ENCODE measurements at regions not wholly inside any gene's neighbourhood (a gene's known extent, or its start where the extent isn't known, plus 50 kb on each side); places are given as distances from the start of the nearest gene placed in this dataset.

DNA sequence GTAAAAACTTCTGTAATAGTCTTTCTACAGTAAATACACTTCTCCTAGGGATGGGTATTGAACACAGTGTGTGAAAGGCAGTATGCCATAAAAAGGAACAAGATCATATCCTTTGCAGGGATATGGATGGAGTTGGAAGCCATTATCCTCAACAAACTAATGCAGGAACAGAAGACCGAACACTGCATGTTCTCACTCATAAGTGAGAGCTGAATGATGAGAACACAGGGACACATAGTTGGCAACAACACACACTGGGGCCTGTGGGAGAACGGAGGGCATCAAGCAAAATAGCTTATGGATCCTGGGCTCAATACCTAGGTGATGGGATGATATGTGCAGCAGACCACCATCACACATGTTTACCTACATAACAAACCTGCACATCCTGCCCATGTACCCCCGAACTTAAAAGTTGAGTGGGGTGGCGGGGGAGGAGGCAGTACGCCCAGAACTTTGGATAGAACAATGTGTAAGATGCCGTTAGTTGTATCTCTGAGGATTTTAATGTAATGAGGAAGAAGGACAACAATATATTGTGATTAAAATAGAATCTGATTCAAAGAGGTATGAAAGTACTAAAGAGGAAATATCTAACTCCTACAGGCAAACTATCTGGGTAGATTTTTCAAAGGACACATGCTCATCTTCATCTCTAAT is 183.2 kb downstream of the NDFIP2 start:
- no peak for DNase-seq (ENCODE audit: low spot score)

DNA sequence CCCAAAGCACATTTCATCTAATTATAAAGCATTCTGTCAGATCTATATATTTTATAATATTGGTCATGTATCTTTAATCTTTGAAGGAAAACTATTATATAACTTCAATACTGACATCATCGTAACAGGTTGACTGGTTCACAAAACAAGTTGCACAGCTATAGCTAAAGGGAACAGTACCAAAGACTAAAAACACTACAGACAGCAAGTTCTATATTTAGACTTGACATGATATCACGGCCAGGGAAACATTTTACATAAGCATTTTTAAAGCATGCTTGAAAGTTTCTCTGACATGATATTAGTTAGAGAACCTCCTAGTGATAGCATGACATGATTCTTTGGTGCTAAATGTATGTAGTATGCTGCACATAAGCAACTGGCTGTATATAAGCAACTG is 182.5 kb downstream of the NDFIP2 start:
- no peak for DNase-seq (ENCODE audit: low spot score)

DNA sequence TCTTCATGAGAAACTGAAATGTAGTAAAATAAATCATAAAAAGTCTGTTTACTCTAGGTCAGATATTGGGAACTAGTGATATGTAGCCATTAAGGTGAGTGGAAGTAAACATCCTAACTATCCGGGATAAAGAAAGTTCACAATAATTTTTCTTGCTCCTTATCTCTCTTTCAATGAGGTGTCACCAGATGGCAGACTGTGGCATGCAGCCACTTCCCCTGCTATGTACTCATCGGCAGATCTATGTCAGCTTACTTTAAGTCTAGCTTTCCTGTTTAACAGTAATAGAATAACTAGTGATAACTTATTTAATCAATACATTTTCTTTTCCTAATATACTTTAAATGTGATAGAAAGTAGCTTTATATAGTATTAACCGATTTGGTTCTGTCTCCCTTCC is 181.9 kb downstream of the NDFIP2 start:
- peak; percentile 11 for DNase-seq (ENCODE audit: low spot score)

DNA sequence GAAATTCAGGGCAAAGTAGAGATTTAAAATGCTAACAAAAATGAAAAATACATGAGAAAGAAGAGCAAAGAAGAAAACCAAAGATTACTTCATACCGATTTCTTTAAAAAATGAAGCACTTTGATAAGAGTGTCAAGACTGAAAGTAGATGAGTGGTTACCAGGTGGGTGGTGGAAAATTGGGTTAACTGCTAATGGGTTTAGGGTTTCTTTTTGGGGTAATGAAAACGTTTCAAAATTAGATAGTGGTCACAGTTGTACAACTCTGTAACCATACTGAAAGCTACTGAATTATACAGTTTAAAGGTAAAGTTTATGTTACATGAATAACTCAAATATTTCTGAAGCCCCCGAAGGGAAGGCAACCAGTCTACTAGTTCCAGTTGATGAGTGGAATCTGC is 179.4 kb downstream of the NDFIP2 start:
- DNase-seq (ENCODE audit: low spot score) = no peak

- DNase-seq (ENCODE audit: low spot score) = no peak
Observed at GRCh38 chr13:79659121-79659521, 178.2 kb downstream of the NDFIP2 start.

GRCh38 chr13:79658333-79658975 is 177.5 kb downstream of the NDFIP2 start:
- DNase-seq (ENCODE audit: low spot score) = no peak

DNA sequence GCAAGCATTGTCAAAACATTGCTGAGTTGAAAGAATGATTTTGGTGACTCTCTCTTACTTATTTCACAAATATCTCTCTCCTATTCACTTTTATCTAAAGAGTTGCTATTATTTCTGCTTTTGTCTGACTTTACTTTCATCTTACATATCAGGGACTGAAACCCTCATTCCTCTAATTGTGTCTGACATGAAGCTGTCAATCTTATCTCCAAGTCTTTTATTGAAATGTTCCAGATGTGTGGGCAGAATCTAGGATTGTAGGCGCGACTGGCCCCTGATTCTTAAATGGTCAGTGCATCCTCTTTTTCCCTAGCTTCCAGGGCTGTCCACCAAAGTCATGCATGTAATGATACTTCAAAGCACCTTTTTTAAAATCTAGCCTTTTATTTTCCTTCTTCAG is 174.6 kb downstream of the NDFIP2 start:
- no peak for DNase-seq (ENCODE audit: low spot score)

DNA sequence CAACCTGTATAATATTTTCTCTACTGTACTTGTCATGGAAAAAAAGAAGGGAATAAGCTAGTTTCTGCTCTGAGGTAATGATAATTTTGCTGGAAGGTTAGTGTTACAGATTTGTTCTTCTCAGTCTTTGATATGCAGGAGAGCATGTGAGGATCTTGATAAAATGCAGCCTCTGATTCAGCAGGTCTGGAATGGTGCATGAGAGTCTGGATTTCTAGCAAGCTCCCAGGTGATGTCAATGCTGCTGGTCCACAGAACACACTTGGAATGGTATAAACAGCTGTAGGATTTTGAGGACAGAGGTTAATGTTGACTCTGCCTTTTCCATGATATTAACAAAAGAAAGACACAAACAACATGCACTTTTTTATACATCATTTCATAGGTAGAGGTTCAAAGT is 173.6 kb downstream of the NDFIP2 start:
- no peak for DNase-seq (ENCODE audit: low spot score)

- DNase-seq (ENCODE audit: low spot score) = no peak
Observed at GRCh38 chr13:79650688-79651087, 169.7 kb downstream of the NDFIP2 start.

- DNase-seq (ENCODE audit: low spot score) = no peak
Observed at GRCh38 chr13:79648191-79648590, 167.2 kb downstream of the NDFIP2 start.

GRCh38 chr13:79647533-79647932 is 166.6 kb downstream of the NDFIP2 start:
- DNase-seq (ENCODE audit: low spot score) = peak; percentile 89

- DNase-seq (ENCODE audit: low spot score) = no peak
Observed at GRCh38 chr13:79646880-79647279, 165.9 kb downstream of the NDFIP2 start.

DNA sequence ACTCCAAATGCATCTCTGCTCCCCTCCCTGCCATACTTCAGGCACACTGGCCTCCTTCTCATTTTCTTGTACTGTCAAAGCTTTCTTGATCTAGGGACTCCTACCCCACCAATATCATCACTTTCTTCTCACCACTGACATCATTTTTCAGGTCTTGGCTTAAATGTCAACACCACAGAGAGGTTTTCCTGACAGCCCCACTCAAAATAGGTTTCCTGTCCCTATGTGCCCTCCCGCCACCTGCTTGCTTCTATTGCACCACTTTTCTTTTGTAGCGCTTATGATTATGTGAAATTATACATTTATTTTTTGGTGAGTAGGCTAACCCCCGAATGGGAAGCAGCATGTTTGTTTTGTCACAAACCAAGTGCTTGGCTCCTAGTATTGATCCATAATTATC is 164.6 kb downstream of the NDFIP2 start:
- DNase-seq (ENCODE audit: low spot score) = no peak

- DNase-seq (ENCODE audit: low spot score) = no peak
Observed at GRCh38 chr13:79642596-79642995, 161.6 kb downstream of the NDFIP2 start.

DNA sequence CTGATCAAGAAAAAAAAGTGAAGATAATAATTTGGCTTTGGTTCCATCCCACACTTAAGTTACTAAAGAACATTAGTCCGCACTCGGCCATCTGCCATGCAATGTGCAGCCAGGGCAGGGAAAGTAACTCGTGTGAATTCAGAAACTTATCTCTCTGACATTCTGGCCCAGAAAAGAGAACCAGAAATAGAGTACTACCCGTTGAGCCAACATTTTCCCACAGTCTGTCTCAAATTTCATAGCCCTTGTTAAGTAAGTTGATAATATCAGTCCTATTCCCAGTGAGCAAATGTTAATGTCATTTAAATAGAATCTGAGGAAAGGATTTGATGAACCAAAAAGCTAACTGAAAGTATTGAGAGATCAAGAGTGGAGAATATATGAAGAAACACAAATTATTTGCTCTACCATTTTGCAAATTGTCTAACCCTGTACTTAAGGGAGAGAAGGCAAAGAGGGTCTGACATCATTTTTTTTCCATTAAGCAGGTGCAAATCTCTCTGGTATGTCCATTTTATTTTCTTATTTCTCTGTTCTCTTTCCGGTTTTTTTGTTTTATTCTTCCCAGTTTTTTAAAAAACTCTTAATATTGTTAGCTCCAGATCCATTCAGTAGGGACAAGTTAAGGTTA is 156.3 kb downstream of the NDFIP2 start:
- DNase-seq (ENCODE audit: low spot score) = no peak

- peak; percentile 67 for DNase-seq (ENCODE audit: low spot score)
Observed at GRCh38 chr13:79631051-79631659, 150.2 kb downstream of the NDFIP2 start.

DNA sequence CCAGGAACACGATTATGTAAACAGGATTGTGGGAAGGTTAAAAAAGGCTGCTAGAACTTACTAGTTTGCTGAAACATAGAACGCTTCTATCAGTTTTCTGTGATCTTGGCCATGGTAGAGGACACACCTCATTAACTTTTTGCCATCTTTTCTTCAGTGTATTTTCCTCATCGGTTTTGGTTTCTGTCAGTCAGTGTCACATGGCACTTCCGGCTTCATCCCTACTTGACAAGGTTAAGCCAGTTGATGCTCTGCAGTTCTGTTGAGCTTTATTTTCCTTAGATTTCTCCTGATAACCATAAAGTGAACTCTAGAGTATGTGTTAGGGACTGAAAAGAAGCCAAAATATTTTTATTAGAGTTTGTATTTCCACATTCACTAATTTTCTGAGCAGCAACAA is 147.5 kb downstream of the NDFIP2 start:
- DNase-seq (ENCODE audit: low spot score) = no peak

DNA sequence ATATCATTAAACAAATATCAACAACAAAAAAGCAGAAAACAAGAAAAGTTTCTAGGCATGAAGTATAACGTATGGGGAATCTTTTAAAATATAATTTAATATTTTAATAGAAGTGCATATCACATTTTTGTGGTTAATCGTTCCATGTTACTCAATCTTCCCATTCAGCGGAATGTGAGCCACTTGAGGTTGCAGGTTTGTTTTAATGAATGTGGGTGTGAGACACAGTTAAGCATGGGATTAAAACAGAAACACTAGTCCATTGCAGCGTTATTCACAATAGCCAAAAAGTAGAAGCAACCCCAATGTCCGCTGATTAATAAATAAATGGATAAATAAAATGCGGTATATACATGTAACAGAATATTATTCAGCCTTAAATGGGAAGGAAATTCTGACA is 146.0 kb downstream of the NDFIP2 start:
- no peak for DNase-seq (ENCODE audit: low spot score)

DNA sequence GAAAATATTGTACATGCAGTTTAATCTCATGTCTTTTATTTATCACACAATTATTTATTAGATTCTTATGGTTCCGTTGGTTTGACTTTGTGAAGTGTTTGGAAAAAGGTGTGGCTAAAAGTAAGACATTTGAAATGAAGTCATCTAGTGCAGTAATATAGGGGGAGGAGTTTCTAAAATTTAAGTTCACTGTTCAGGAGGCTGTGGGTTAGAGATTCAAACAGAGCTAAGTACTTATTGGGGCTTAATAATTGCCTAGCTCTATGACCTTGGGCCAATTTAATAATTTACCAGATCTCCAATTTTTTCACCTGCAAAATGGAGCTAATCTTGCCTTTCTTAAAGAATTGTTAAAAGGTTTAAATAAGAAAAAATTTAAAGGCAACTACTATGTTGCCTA is 144.6 kb downstream of the NDFIP2 start:
- no peak for DNase-seq (ENCODE audit: low spot score)

GRCh38 chr13:79621902-79622301 is 140.9 kb downstream of the NDFIP2 start:
- no peak for DNase-seq (ENCODE audit: low spot score)

DNA sequence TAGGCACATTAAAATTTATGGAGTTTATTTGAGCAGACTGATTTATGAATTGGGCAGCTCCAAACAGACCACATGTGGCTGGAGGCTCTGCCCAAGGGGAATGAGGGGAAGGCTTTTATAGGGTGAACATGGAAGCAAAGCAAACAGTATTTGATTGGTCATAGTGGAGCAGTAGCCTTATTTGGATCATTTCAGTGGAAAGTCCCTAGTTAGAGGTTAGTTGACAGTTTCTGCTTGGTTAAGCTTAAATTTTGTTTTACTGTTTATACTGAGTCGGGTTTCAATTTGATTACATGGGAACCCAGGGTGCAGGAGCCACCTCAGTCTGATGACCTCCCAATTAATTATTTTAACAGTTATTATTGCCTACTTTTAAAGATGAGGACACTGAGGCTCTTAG is 140.5 kb downstream of the NDFIP2 start:
- no peak for DNase-seq (ENCODE audit: low spot score)

DNA sequence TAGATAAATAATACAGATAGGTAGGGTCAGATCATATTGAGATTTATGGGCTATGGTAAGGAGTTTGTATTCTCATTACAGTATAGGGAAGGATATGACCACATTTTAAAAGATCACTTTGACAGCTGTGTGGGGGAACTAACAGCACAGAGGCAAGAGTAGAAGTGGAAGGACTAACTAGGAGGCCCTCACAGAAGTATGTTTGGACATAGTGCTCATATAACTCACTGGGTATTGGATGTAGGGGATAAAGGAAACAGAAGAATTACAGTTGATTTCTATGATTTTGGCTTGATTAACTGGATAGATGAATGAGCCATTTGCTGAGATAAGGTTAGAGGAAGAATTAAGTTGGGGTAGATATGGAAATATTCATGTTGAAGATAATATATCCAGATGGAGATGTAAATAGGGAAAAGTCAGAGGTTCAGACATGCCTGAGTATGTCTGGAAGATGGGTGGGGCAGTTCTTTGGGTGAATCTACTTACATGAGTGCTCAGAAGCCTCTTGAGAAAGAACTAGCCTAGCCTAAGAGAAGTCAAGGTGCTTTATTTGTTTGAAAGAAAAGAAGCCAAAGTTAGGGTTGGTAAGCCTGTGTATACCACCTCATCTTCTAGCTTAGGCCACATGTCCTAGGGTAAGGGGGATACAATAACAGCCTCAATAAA is 133.4 kb downstream of the NDFIP2 start:
- no peak for DNase-seq (ENCODE audit: low spot score)

DNA sequence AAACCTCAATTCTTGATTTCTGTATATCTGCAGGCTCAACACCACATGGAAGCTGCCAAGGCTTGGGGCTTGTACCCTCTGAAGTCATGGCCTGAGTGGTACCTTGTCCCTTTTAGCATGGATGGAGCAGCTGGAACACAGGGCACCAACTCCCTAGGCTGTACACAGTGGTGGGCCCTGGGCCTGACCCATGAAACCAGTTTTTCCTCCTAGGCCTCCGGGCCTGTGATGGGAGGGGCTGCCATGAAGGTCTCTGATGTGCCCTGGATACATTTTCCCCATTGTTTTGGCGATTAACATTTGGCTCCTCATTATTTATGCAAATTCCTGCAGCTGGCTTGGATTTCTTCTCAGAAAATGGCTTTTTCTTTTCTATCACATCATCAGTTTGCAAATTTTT is 131.6 kb downstream of the NDFIP2 start:
- no peak for DNase-seq (ENCODE audit: low spot score)
